ENCODE measurements at regions not wholly inside any gene's neighbourhood (a gene's known extent, or its start where the extent isn't known, plus 50 kb on each side); places are given as distances from the start of the nearest gene placed in this dataset.
"Not testable (repeated sequence)": the region's sequence is repeated elsewhere in the genome, so short reads cannot be mapped to it uniquely, and the experiment has no call there.

- peak; percentile 79 for DNase-seq (ENCODE audit: low read depth)
Measured at GRCh38 chr13:50485979-50486935, 357.2 kb downstream of the DLEU7 start.

DNA sequence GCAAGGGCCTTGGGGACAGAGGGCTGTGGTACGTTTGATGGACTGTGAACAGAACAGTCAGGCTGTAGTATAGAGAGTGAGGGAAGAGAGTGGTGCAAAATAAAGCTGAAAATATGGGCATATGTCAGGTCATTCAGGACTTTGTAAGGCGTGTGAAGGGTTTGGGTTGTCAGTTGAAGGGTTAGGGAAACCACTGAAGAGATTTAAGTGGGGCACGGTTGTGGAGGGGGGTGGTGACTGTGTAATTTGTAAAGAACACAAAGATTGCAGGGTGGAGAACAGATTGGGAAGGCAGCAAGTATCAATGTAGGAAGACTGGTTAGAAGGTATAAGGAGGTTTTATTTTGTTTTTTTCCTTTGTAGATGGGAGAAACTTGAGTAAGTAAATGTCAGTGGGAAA, 349.8 kb downstream of the DLEU7 start:
- DNase-seq (ENCODE audit: low read depth), result no peak

DNA sequence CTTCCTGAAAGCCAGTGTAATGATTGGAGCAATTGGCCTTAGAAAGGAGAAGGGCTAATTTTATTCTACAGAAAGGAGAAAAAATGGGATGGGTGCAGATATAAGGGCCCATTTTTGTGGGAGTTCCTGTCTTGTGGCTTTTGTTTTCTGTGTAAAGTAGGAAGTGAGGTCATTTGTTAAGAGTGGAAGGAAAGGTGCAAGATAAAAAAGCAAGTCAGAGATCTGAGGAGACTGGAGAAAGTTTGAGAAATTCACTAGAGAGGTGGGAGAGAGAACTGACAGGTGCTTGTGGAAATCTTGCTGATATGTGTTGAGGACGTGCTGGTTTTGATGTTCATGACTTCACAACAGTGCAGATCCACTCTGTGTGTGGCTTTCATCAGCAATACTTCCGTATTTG, 349.4 kb downstream of the DLEU7 start:
- no peak for DNase-seq (ENCODE audit: low read depth)

DNA sequence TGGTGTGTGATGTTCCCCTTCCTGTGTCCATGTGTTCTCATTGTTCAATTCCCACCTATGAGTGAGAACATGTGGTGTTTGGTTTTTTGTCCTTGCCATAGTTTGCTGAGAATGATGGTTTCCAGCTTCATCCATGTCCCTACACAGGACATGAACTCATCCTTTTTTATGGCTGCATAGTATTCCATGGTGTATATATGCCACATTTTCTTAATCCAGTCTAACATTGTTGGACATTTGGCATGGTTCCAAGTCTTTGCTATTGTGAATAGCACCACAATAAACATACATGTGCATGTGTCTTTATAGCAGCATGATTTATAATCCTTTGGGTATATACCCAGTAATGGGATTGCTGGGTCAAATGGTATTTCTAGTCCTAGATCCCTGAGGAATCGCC, 340.3 kb downstream of the DLEU7 start:
- not testable (repeated sequence) for DNase-seq (ENCODE audit: low read depth)

DNA sequence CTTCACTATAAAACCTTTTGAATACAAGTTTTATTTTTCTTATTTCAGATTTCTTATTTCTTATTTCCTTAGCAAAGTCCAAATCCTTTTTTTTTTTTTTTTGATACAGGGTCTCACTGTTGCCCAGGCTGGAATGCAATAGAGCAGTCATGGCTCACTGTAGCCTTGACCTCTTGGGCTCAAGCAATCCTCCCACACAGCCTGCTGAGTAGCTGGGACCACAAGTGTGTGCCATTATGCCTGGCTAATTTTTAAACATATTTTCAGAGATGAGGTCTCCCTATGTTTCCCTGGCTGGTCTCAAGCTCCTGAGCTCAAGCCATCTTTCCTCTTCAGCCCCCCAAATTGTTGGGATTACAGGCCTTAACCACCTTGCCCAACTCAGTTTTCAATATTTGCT, 334.3 kb downstream of the DLEU7 start:
- no peak for DNase-seq (ENCODE audit: low read depth)

GRCh38 chr13:50509771-50510441, 333.6 kb downstream of the DLEU7 start:
- DNase-seq (ENCODE audit: low read depth), result no peak

GRCh38 chr13:50510885-50511545, 332.5 kb downstream of the DLEU7 start:
- DNase-seq (ENCODE audit: low read depth), result not testable (repeated sequence)

- no peak for DNase-seq (ENCODE audit: low read depth)
Measured at GRCh38 chr13:50511877-50512341, 331.6 kb downstream of the DLEU7 start.

- DNase-seq (ENCODE audit: low read depth), result no peak
Measured at GRCh38 chr13:50512474-50513299, 330.8 kb downstream of the DLEU7 start.

DNA sequence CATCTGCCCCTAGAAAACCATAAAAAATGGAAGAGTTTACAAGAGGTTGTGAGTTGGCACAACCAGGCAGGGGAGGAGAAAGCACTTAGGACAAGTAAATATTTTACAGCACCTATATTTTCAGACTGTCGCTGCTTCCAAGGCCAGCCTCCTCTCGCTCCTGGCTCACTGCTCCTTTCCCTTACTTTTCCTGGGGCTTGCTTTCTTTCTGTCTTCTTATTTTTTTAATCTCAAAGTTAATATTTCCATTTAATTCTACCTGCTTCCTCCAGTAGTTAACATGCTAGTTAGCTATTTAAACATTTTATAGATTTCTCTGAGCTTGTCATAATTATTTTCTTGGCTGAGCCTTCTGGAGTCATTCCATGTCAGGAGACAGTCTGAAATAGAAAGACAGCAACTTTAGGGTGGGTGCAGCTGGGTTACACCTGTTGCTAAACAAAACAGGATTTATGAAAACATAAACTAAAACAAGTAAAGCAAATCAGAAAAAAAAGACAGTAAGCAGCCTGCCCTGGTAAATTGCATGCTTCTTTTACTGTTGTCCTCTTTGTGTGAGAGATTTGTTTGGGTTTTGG, 330.1 kb downstream of the DLEU7 start:
- no peak for DNase-seq (ENCODE audit: low read depth)

DNA sequence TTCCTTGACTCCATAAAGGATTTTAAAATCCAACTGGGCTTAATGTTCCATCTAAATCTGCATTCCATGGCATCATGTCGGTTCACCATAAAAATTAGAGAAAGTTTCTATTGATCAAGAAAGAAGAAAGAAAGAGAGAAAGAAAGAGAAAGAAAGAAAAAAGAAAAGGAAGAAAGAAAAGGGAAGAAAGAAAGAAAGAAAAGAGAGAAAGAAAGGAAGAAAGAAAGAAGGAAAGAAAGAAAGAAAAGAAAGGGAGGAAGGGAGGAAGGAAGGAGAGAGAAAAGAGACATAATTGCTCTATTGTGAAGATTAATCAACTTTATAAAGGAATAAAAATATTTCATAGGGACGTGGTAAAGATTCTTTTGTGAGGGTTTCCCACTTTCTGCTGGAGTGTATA, 329.2 kb downstream of the DLEU7 start:
- DNase-seq (ENCODE audit: low read depth), result no peak

GRCh38 chr13:50518131-50518530, 325.4 kb downstream of the DLEU7 start:
- no peak for DNase-seq (ENCODE audit: low read depth)

- DNase-seq (ENCODE audit: low read depth), result no peak
Measured at GRCh38 chr13:50518781-50519201, 324.7 kb downstream of the DLEU7 start.

- DNase-seq (ENCODE audit: low read depth), result no peak
Measured at GRCh38 chr13:50519866-50520265, 323.6 kb downstream of the DLEU7 start.

DNA sequence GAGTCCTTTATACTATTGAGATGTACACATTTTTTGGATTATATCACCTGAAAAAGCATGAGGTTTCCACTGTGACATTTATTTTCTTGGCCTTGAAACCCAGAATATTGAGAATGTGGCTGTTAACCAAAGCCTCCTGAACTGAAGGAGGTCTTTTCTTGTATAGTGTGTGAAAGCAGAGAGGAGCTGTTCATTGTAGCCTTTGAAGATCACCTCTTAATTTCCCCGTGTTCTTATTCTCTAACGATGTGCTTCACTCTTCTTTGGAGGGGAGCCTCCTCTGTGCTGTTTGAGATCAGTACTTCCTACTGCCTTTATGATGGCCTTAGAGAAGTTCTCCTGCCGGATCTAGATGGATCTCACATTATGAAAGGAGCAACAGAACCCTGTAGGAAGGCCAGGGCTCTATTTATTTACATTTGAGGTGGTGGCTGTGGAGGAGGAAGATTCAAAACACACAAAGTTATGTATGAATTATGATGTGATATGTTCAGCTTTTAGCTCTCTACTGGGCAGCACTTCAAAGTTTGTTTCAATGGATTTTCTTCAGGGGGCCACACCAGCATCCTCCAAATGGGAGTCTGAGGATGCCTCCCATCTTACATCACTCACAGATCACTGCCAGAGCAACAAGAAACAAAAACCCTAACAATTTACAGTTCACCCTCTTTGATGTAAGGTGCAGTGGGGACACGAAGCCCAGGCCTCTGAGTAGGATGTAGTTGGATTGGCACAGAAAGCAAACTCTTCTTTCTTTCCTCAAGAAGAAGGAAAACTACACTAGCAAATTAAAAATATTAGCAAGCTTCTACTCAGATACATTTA, 322.3 kb downstream of the DLEU7 start:
- no peak for DNase-seq (ENCODE audit: low read depth)

- no peak for DNase-seq (ENCODE audit: low read depth)
Measured at GRCh38 chr13:50521831-50522149, 321.7 kb downstream of the DLEU7 start.

- no peak for DNase-seq (ENCODE audit: low read depth)
Measured at GRCh38 chr13:50522506-50522905, 321.0 kb downstream of the DLEU7 start.

DNA sequence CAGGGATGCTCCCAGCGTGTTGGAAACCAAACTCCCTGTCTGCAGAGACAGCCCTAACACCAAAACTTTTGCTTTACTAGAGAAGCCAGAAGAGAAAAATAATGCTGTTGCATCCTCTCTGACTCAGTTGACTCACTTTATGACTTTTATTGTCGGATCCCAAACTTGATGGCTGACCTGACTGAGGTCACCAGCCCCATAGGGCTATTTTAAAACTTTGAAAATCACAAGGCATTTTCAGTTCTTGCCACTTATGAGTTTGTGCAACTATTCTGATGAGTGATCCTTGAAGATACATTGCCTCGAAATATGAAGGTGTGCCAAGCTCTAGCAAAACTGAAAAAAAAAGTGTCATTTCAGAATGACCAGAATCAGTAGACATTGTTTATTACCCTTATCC, 320.2 kb downstream of the DLEU7 start:
- DNase-seq (ENCODE audit: low read depth), result no peak

GRCh38 chr13:50524560-50524959, 318.9 kb downstream of the DLEU7 start:
- DNase-seq (ENCODE audit: low read depth), result no peak

GRCh38 chr13:50526661-50527071, 316.8 kb downstream of the DLEU7 start:
- DNase-seq (ENCODE audit: low read depth), result no peak

GRCh38 chr13:50527188-50527587, 316.3 kb downstream of the DLEU7 start:
- no peak for DNase-seq (ENCODE audit: low read depth)
